RKO (cell line): ENCODE measurements at regions not wholly inside any gene's neighbourhood (a gene's known extent, or its start where the extent isn't known, plus 50 kb on each side); places are given as distances from the start of the nearest gene placed in this dataset.
"Not testable (repeated sequence)": the region's sequence is repeated elsewhere in the genome, so short reads cannot be mapped to it uniquely, and the experiment has no call there.

Source experiments
- DNase-seq: peaks from one replicate; pipeline ENCODE4 v3.0.0-alpha.2; 2016; ENCODE audit warnings: low spot score

DNA sequence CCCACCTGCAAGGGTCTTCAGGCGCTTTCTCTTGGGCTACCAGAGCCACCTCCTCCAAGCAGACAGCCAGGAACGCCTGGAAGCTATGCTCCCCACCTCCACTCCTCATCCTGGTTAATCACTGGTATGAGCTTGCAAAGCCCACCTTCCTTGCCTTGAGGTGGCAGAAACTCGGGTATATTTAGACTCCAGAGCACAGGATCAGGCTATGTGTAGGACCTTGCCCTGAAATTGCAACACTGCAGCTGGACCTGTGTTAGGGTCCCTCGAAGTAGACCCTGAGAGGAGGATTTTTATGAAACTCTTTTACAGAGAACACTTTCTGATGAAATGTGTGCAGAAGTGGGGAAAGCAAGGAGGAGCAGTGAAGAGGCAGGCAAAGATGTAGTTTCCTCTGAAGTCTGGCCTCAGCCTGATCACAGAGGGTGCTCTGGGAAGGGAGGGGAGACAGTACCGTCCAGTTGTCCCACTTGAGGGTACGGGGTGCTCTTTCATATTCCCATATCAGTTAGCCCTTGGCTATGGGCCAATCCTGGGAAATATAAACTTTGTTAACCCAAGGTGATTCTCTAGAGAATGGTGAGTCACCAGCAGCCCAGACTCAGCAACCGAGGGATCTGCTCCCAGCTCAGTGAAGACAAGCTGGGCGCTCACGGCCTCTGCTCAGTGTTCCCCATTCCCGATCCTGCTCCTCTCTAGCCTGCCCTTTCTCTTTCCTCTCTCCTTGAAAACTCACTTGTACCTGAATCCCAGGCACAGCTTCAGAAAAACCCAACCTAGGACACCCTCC, 157.9 kb downstream of the UQCRFS1 start:
- no peak for DNase-seq

- DNase-seq: no peak
Observed at GRCh38 chr19:29048873-29049272, 164.1 kb downstream of the UQCRFS1 start.

DNA sequence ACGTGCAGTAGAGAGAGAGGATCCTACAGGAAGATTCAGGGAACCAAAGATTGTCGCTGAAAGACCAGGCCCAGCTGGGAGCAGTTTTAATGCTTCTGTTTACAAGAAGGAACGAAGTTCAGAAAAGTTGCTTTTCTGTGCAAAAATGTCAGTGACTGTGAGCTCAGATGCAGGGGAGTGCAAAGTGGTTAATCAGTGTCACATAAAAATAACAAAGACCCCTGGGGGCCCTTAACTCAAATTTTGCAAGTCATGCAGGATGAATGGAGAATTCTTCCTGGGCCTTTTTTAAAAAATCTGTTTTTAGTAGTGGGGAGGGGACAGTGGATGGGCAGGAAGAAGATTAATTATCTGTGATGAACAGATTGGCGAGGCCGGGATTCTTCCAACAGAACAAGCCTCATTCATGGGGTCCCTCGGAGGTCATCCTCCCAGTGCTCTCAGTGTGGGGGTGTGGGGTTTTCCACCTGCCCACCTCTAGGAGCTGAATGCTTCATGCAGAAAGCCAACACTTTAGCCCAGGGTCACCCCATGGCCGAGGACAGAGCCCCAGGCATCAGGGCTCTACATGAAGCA, 167.2 kb downstream of the UQCRFS1 start:
- no peak for DNase-seq

DNA sequence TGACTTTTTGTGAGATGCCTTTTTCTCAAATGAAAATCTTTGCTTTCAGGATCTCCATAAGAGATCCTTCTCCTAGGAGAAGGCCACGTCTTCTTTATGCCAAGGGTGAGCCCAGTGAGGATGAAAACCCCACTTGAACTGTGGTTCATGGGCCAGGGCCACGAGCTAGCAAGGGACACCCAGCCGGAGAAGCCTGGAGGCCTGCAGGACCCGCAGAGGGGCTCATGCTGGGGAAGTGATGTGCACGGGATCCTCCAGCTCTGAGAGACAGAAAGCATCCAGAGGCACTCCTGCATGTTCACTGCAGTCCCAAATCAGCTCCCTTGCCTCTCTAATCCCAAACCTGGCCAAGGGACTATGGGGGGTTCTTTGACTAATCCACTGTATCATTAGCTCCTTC, 168.9 kb downstream of the UQCRFS1 start:
- no peak for DNase-seq

- no peak for DNase-seq
Observed at GRCh38 chr19:29042450-29042849, 170.5 kb downstream of the UQCRFS1 start.

GRCh38 chr19:29040951-29041350, 172.0 kb downstream of the UQCRFS1 start:
- DNase-seq: no peak

GRCh38 chr19:29040292-29040691, 172.7 kb downstream of the UQCRFS1 start:
- DNase-seq: no peak

GRCh38 chr19:29039036-29039435, 173.9 kb downstream of the UQCRFS1 start:
- not testable (repeated sequence) for DNase-seq

DNA sequence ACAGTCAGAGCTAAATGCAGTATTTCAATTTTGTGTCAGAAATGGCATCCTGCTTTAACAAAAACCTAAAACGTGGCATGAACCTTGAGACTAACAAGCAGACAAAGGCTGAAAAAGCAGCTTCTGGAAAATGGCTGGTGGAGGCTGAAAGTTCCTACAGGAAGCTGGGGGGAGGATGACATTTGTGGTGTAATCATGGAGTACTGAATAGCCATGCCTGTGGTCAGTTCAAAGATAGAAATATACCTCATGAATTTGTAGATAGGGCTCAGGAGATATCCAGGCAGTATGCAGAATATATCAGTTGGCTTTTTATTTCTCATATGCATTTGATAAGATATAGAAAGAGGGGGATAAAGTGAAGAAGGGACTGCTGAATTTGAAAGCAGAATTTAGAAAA, 181.7 kb downstream of the UQCRFS1 start:
- no peak for DNase-seq

- DNase-seq: no peak
Observed at GRCh38 chr19:29029268-29029958, 183.5 kb downstream of the UQCRFS1 start.

- no peak for DNase-seq
Observed at GRCh38 chr19:29022599-29022998, 190.4 kb downstream of the UQCRFS1 start.

GRCh38 chr19:29022165-29022564, 190.8 kb downstream of the UQCRFS1 start:
- DNase-seq: no peak

- no peak for DNase-seq
Observed at GRCh38 chr19:29021232-29021916, 191.6 kb downstream of the UQCRFS1 start.

GRCh38 chr19:29019403-29019802, 193.5 kb downstream of the UQCRFS1 start:
- no peak for DNase-seq

GRCh38 chr19:29018542-29018941, 194.4 kb downstream of the UQCRFS1 start:
- DNase-seq: no peak

DNA sequence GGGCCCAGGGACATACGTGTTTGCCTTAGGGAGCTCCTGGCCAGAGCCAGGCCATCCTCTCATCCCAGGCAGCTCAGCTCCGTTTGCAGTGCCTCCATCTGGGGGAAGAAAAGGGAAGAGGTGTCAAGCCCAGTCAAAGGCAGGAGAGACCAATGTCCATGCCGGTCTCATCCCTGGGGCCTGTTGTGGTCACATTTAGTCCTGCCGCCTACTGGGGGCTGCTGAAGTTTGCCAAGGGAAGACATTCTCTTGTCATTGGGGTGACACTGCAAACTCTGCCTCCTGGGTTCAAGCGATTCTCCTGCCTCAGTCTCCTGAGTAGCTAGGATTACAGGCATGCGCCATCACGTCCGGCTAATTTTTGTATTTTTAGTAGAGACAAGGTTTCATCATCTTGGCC, 195.2 kb downstream of the UQCRFS1 start:
- DNase-seq: no peak

GRCh38 chr19:29016926-29017760, 195.8 kb downstream of the UQCRFS1 start:
- no peak for DNase-seq

- no peak for DNase-seq
Observed at GRCh38 chr19:29016353-29016752, 196.6 kb downstream of the UQCRFS1 start.

DNA sequence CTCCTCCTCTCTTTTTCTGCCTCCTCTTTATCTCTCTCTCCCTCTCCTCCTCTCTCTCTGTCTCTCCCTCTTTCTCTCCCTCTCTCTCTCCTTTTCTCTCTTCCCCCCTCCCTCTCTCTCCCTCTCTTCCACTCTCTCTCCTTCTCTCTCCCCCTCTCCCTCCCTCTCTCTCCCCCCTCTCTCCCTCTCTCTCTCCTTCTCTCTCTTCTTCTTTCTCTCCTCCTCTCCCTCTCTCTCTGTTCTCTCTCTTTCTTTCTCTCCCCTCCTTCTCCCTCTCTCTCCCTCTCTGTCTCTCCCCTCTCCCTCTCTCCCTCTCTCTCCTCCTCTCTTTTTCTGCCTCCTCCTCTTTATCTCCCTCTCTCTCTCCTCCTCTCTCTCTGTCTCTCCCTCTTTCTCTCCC, 197.4 kb downstream of the UQCRFS1 start:
- DNase-seq: no peak

DNA sequence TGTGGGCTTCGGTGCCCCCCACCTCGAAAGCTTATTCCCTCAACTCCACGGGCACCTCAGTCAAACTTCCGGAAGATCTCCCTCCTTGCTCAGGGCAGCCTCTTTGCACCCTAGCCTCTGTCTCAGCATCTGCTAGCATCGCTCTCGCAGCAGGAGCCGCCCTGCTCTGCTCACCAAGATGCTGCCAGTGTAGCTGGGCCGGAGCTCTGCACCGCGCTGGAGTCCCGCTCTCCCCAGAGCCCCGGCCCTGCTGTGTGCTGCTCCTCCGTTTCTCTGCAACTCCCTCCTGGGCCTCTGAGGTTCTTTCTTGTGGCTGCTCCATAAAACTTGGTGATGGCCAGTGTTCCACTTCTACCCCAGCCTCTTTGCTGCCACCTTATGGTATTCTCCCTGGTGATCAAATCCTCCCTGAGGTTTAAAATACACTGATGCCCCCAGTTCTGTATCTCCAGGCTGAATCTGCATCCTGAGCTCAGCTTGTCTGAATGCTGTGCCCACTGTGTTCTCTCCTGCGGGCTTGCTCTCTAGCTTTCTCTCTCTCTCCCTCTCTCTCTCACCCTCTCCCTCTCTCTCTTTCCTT, 198.0 kb downstream of the UQCRFS1 start:
- no peak for DNase-seq

GRCh38 chr19:29013988-29014387, 199.0 kb downstream of the UQCRFS1 start:
- DNase-seq: no peak
